ENCODE measurements at regions not wholly inside any gene's neighbourhood (a gene's known extent, or its start where the extent isn't known, plus 50 kb on each side); places are given as distances from the start of the nearest gene placed in this dataset.

DNA sequence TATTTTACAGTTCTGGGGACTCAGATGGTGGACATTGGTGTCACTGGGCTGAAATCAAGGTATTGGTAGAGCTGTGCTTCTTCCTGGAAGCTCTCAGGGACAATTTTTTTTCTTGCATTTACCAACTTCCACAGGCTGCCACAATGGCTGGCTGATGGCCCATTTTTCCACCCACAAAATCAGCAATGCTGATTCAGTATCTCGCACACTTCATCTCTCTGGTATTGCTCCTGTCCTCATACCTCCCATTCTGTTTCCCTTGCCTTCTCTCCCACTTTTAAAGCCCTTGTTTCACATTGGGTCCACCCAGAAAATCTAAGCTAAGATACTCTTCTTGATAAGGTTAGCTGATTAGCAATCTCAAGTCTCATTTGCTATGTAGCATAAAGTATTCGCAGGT, 530.9 kb upstream of the POM121L12 start:
- FAIRE-seq = no peak
- no peak for TF ChIP-seq POLR2A (IDR thresholded peaks at IDR 0.05; ENCODE audit: low read depth, low read length)
- no peak for TF ChIP-seq SPI1 (IDR thresholded peaks at IDR 0.05; ENCODE audit: low read depth, low read length)
- TF ChIP-seq PAX5 (IDR thresholded peaks at IDR 0.05; ENCODE audit: insufficient read depth, low read length, severe bottlenecking) = no peak
- DNase-seq (ENCODE audit: insufficient read length, low spot score) = no peak

DNA sequence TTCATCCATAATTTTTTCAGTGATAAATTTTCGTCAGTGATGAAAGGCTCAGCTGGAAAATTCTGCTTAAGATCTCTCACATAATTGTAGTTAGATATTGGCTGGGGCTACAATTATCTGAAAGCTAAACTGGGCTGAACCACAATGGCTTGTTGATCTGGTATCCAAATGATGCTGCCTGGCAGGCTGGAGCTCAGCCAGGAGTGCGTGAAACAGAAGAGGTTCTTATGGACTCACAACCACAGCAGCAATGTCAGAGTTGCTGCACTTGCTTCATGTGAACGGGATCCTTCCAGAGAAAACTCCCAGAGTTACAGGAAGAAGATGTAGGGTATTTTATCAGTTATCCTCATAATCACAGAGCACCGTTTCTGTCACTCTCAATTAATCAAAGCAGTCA, 533.2 kb upstream of the POM121L12 start:
- no peak for DNase-seq (ENCODE audit: insufficient read length, low spot score)
- TF ChIP-seq PAX5 (IDR thresholded peaks at IDR 0.05; ENCODE audit: insufficient read depth, low read length, severe bottlenecking) = no peak
- no peak for TF ChIP-seq POU2F2 (IDR thresholded peaks at IDR 0.05; ENCODE audit: low read depth, low read length)
- TF ChIP-seq SPI1 (IDR thresholded peaks at IDR 0.05; ENCODE audit: low read depth, low read length) = no peak
- TF ChIP-seq TAF1 (IDR thresholded peaks at IDR 0.05; ENCODE audit: low read depth, low read length) = no peak
- no peak for TF ChIP-seq POLR2A (IDR thresholded peaks at IDR 0.05; ENCODE audit: low read depth, low read length)
- no peak for TF ChIP-seq POLR2AphosphoS5 (IDR thresholded peaks at IDR 0.05; ENCODE audit: low read depth, low read length)
- no peak for FAIRE-seq

DNA sequence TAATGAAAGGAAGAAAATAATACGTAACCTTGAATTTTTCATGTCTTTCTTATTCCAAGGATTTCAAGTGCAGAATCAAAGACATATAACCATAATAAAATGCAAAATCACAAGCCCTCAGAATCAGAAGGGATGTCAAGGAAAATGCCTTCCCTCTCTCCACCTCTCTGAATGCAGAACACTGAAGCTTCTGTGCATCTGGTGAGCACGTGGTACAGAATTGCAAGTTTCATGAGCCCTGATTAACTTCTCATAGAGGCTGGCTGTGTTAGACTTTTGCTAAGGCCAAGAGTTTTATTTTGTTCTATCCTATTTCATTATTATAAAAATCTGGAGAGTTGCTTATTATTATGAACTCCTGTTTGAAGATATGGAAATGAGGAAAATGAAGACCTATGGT, 533.7 kb upstream of the POM121L12 start:
- no peak for DNase-seq (ENCODE audit: insufficient read length, low spot score)
- FAIRE-seq = no peak
- TF ChIP-seq POLR2AphosphoS5 (IDR thresholded peaks at IDR 0.05; ENCODE audit: low read depth, low read length) (no peak), SPI1 (IDR thresholded peaks at IDR 0.05; ENCODE audit: low read depth, low read length) (no peak), POLR2A (IDR thresholded peaks at IDR 0.05; ENCODE audit: low read depth, low read length) (no peak), TAF1 (IDR thresholded peaks at IDR 0.05; ENCODE audit: low read depth, low read length) (no peak), POU2F2 (IDR thresholded peaks at IDR 0.05; ENCODE audit: low read depth, low read length) (no peak), PAX5 (IDR thresholded peaks at IDR 0.05; ENCODE audit: insufficient read depth, low read length, severe bottlenecking) (no peak)

DNA sequence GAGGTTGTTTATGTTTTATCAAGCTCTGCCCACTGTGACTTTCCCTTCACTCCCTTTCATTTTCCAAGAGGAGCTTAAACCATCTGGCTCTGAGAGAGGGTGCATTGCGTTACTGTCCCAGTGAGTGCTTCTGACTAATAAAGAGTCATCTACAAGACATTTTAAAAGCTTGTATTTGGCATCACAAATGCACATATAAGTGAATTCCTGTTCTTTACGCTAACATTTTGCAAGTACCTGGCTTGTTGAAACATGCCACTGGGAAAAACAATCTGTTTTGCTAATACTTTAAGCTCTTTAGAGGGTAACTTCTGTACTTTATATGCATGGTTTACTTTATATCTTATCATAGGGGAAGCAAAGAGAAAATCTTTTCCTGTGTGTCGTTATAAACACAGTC, 534.6 kb upstream of the POM121L12 start:
- DNase-seq (ENCODE audit: insufficient read length, low spot score) = no peak

DNA sequence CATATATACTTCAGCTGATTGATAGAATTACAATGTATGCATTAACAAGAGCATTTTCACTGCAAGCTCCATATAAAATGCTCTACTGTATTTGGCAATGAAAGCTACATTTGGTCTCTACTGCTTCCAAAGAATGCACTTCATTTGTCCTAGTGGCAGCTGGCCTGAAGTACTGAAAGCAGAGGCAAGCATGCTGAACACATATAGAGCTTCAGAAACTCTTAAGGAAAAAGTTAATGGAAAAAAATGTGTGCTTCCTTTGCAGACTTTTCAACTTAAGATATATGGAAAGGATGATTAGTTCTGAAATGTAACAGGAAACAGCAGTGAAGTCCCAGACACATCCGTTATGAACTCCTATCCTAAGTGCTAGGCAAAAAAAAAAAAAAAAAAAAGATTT, 537.1 kb upstream of the POM121L12 start:
- FAIRE-seq (no peak), DNase-seq (ENCODE audit: insufficient read length, low spot score) (no peak)
- no peak for TF ChIP-seq TAF1 (IDR thresholded peaks at IDR 0.05; ENCODE audit: low read depth, low read length)
- TF ChIP-seq PAX5 (IDR thresholded peaks at IDR 0.05; ENCODE audit: insufficient read depth, low read length, severe bottlenecking) = no peak
- TF ChIP-seq POLR2AphosphoS5 (IDR thresholded peaks at IDR 0.05; ENCODE audit: low read depth, low read length) = no peak
- no peak for TF ChIP-seq POLR2A (IDR thresholded peaks at IDR 0.05; ENCODE audit: low read depth, low read length)
- TF ChIP-seq POU2F2 (IDR thresholded peaks at IDR 0.05; ENCODE audit: low read depth, low read length) = no peak
- no peak for TF ChIP-seq SPI1 (IDR thresholded peaks at IDR 0.05; ENCODE audit: low read depth, low read length)

More for the DNA sequence above, 534.6 kb upstream of the POM121L12 start:
- no peak for FAIRE-seq
- TF ChIP-seq SPI1 (IDR thresholded peaks at IDR 0.05; ENCODE audit: low read depth, low read length) (no peak), PAX5 (IDR thresholded peaks at IDR 0.05; ENCODE audit: insufficient read depth, low read length, severe bottlenecking) (no peak), POLR2A (IDR thresholded peaks at IDR 0.05; ENCODE audit: low read depth, low read length) (no peak), POU2F2 (IDR thresholded peaks at IDR 0.05; ENCODE audit: low read depth, low read length) (no peak), TAF1 (IDR thresholded peaks at IDR 0.05; ENCODE audit: low read depth, low read length) (no peak), POLR2AphosphoS5 (IDR thresholded peaks at IDR 0.05; ENCODE audit: low read depth, low read length) (no peak)

DNA sequence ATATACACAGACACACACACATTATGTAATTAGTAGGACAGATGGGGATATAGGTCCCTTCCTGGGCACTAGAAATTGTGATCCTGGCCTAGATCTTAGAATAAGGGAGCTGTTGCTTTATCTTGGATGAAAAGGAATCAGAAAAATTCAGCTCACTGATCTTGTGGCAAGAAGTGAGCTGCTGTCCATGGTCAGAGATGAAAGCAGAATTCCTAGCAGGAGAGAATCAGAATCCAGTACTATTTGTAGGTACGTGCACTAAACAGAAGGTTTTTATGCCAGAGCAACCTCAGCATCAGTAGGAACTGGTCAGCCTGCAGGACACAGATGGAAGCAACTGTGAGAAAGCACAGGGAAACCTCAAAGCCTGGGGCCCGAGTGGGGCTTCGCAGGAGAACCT, 549.2 kb upstream of the POM121L12 start:
- FAIRE-seq = no peak
- no peak for DNase-seq (ENCODE audit: insufficient read length, low spot score)
- TF ChIP-seq POLR2AphosphoS5 (IDR thresholded peaks at IDR 0.05; ENCODE audit: low read depth, low read length) = no peak
- no peak for TF ChIP-seq TAF1 (IDR thresholded peaks at IDR 0.05; ENCODE audit: low read depth, low read length)
- TF ChIP-seq SPI1 (IDR thresholded peaks at IDR 0.05; ENCODE audit: low read depth, low read length) = no peak
- TF ChIP-seq POLR2A (IDR thresholded peaks at IDR 0.05; ENCODE audit: low read depth, low read length) = no peak
- TF ChIP-seq PAX5 (IDR thresholded peaks at IDR 0.05; ENCODE audit: insufficient read depth, low read length, severe bottlenecking) = no peak
- TF ChIP-seq POU2F2 (IDR thresholded peaks at IDR 0.05; ENCODE audit: low read depth, low read length) = no peak

DNA sequence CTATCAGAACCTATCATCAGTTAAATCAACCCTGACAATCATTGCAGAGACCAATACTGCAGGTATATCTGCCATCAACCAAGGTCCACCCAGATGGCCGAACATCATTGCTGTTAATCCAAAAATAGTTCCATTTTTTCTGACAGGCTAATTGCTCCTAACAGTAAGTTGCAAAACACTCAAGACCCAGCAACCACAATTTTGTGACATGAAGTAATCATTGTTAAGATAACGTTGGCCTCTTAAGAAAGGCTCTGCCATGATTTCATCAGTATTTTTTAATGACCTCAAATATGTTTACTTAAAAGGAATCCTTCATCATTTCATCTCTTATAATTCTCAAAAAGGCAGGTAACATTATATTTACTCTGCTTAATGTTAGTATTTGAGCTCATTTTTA, 553.4 kb upstream of the POM121L12 start:
- FAIRE-seq = no peak
- DNase-seq (ENCODE audit: insufficient read length, low spot score) = no peak
- TF ChIP-seq POU2F2 (IDR thresholded peaks at IDR 0.05; ENCODE audit: low read depth, low read length) (no peak), TAF1 (IDR thresholded peaks at IDR 0.05; ENCODE audit: low read depth, low read length) (no peak), SPI1 (IDR thresholded peaks at IDR 0.05; ENCODE audit: low read depth, low read length) (no peak), POLR2A (IDR thresholded peaks at IDR 0.05; ENCODE audit: low read depth, low read length) (no peak), PAX5 (IDR thresholded peaks at IDR 0.05; ENCODE audit: insufficient read depth, low read length, severe bottlenecking) (no peak), POLR2AphosphoS5 (IDR thresholded peaks at IDR 0.05; ENCODE audit: low read depth, low read length) (no peak)

DNA sequence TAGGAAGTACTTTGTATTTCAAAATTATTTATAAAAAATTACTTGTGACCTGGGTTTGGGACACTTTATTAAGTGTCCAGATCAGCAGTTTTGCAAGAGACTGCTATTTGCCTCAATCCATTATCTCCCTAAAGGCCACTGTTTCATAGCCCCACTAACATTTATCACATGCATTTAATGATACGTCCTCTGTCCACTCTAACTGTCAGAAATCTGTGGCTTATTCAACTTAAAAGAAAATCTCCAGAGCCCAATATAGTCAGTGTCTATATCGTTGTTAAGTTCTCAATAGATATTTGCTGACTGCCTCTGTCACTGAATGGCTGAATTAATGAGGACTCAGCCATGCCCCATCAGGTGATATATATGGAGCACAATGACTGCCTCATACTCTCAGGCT, 553.9 kb upstream of the POM121L12 start:
- no peak for DNase-seq (ENCODE audit: insufficient read length, low spot score)

DNA sequence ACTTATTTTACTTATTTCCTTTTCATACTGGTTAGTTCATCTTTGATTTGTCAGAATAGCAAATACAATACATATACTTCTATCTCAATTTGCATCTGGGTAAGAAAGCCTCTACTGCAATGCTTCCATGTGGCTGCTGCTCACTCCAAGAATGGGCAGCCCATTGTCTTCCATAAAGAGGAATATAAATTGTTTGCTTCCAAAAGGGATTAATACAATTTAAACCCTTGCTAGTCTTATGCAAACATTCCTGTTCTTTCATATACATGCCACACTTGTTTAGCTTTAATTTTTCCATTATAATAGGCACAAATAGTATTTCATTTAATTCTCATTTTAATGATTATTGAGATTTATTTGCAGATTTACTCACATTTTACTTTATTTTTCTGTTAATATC, 555.4 kb upstream of the POM121L12 start:
- TF ChIP-seq POU2F2 (IDR thresholded peaks at IDR 0.05; ENCODE audit: low read depth, low read length) = no peak
- no peak for TF ChIP-seq PAX5 (IDR thresholded peaks at IDR 0.05; ENCODE audit: insufficient read depth, low read length, severe bottlenecking)
- no peak for TF ChIP-seq POLR2AphosphoS5 (IDR thresholded peaks at IDR 0.05; ENCODE audit: low read depth, low read length)
- no peak for TF ChIP-seq SPI1 (IDR thresholded peaks at IDR 0.05; ENCODE audit: low read depth, low read length)
- TF ChIP-seq TAF1 (IDR thresholded peaks at IDR 0.05; ENCODE audit: low read depth, low read length) = no peak
- no peak for TF ChIP-seq POLR2A (IDR thresholded peaks at IDR 0.05; ENCODE audit: low read depth, low read length)
- no peak for FAIRE-seq

More for the DNA sequence above, 553.9 kb upstream of the POM121L12 start:
- TF ChIP-seq TAF1 (IDR thresholded peaks at IDR 0.05; ENCODE audit: low read depth, low read length) (no peak), SPI1 (IDR thresholded peaks at IDR 0.05; ENCODE audit: low read depth, low read length) (no peak), POLR2A (IDR thresholded peaks at IDR 0.05; ENCODE audit: low read depth, low read length) (no peak), POLR2AphosphoS5 (IDR thresholded peaks at IDR 0.05; ENCODE audit: low read depth, low read length) (no peak)
- FAIRE-seq = no peak

DNA sequence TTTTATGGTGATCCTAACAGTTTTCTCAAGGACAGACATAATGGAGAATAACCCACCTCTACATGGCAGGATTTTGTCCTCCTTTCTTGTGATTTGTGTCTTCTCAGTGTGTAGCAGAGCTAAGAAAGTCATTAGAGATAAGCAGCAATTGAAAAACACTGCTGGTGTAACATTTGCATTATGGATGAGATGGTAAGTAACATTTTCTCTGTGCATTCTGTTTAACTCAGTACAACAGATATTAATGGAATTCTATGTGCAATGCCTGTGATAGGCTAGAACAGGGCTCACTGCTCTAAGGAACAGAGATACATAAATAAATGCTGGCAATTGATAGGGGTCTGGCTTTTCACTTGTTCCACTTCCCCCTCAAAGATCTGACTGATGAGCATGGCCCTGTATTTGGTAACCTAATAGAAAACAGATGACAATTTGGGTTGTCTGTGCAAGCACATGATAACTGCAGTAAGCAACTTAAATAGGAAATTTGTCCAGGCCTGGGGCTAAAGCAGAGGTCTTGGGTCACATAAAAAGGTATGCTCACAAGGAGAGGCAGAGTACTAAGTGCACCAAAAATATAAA, 560.3 kb upstream of the POM121L12 start:
- DNase-seq (ENCODE audit: insufficient read length, low spot score) = no peak
- TF ChIP-seq TAF1 (IDR thresholded peaks at IDR 0.05; ENCODE audit: low read depth, low read length) (no peak), POU2F2 (IDR thresholded peaks at IDR 0.05; ENCODE audit: low read depth, low read length) (no peak), PAX5 (IDR thresholded peaks at IDR 0.05; ENCODE audit: insufficient read depth, low read length, severe bottlenecking) (no peak), POLR2A (IDR thresholded peaks at IDR 0.05; ENCODE audit: low read depth, low read length) (no peak), SPI1 (IDR thresholded peaks at IDR 0.05; ENCODE audit: low read depth, low read length) (no peak), POLR2AphosphoS5 (IDR thresholded peaks at IDR 0.05; ENCODE audit: low read depth, low read length) (no peak)
- FAIRE-seq = no peak

More for the DNA sequence above, 555.4 kb upstream of the POM121L12 start:
- DNase-seq (ENCODE audit: insufficient read length, low spot score) = no peak
